RPMI7951 (cell line): ENCODE measurements at regions not wholly inside any gene's neighbourhood (a gene's known extent, or its start where the extent isn't known, plus 50 kb on each side); places are given as distances from the start of the nearest gene placed in this dataset.
"Not testable (repeated sequence)": the region's sequence is repeated elsewhere in the genome, so short reads cannot be mapped to it uniquely, and the experiment has no call there.

Source experiments
- DNase-seq: peaks from one replicate; pipeline ENCODE4 v3.0.0-alpha.2; 2012; ENCODE audit warnings: low read depth

GRCh38 chr18:34352385-34353163 lies 127.9 kb upstream of the NOL4 start:
- DNase-seq = no peak

DNA sequence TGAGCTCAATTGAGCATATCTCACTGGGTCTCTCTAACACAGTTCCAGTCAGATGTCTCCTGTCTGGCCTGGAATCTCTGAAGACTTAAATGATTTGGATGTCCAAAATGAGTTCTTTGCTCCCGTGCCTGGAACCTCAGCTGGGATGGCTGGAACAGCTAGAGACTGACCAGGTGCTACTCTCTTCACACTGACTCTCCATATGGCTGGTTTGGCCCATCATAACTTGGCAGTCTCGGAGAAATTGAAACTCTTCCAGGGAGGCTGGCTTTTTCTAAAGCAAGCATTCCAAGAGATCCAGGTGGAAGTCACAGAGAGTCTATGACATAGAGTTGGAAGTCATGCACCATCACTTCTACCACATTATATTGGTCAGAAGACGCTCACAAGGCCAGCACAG lies 129.6 kb upstream of the NOL4 start:
- DNase-seq = no peak

- no peak for DNase-seq
Measured at GRCh38 chr18:34357944-34358580, 133.3 kb upstream of the NOL4 start.

- no peak for DNase-seq
Measured at GRCh38 chr18:34358923-34359322, 134.2 kb upstream of the NOL4 start.

- no peak for DNase-seq
Measured at GRCh38 chr18:34364699-34365098, 140.0 kb upstream of the NOL4 start.

GRCh38 chr18:34370704-34371395 lies 146.1 kb upstream of the NOL4 start:
- DNase-seq = no peak

DNA sequence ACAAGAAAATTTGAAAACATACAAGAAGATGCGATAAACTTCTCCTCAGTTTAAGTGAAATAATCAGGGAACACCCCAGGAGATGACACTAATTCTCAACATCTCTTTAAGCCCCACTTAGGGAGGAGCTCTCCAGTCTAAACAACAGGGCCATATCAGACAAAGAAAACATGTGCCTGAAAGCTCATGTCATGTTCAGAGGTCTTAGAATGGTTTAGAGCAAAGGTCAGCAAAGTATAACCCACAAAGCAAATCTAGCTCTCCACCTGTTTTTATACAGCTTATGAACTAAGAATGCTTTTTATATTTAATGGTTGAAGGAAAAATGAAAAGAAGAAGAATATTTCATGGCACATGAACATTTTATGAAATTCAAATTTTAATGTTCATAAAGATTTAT lies 155.6 kb upstream of the NOL4 start:
- DNase-seq = no peak

DNA sequence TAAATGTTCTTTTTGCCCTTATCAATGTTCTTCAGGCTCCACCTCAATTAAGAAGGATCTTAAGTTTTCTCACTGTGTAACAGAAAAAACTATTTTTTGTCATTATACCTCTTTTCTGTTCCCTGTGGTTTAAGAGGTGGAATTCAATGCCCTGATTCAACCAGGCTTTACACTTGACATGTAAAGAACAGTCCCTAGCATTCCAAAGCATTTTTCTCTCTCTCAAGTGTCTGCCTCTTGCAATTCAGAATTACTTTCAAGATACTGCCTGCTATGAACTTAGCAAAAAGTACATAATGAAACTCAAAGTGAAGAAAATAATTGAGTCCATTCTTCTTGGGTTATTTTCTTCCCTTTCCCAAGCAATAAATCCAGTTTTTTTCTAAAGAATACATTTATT lies 160.6 kb upstream of the NOL4 start:
- DNase-seq = no peak

GRCh38 chr18:34386803-34387202 lies 162.1 kb upstream of the NOL4 start:
- no peak for DNase-seq

DNA sequence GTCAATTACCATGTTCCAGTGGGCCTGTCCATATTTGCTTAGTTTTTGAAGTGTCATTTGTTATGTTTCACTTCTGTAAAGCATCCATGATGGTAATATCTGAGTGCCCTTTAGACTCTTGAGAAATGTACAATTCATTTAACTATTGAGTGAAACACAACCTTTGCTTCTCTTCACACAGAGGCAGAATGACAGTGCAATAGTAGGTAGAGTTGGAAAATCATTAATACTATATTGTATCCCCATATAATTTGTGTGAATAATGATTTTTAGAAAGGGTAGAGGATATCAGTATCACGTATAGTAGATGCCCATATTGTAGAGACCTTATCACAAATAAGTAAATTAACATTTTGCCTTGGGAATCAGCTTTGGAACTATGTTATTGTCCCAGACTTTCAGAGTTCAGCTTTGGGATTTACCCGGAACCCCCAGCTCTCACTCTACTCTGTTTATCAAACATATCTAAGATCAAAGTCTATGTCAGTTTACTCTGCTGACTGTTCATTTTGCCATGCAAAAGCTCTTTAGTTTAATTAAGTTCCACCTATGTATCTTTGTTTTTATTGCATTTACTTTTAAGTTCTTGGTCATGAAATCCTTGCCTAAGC lies 172.7 kb upstream of the NOL4 start:
- no peak for DNase-seq

DNA sequence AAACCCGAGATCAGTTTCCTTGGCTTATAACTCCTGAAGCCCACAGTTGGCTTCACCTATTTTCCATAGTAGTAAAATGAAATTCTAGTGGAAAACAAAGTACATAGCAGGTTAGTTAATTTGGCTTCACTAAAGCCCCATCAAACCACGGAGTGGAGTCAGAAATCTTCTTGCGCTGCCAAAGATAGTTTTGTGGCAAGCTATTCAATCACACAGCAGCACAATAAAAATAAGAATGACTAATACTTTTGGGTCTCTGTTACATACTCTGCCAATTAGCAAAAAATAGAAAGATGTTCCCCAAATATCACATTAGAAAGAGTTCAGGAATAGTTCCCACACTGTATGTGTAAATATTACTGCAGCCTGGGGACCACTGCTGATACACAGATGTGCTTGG lies 175.2 kb upstream of the NOL4 start:
- no peak for DNase-seq

DNA sequence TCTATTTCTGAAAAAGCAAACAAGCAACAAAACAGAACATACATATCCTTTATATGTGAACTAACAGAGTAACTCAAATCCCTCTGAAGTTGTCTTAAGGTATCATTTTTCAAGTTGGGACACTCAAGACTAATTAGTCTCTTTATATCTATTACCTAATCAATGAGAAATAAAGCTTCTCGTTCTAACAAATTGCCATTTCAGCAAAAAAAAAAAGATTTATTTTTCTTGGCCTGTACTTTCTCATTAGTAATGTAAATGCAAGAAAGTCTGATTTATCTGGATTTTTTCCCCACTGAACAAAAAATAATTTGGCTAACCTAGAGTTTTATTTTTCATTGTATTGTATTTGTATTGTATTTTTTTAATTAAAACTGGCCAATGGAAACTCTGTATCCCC lies 176.1 kb upstream of the NOL4 start:
- no peak for DNase-seq

GRCh38 chr18:34401775-34402174 lies 177.1 kb upstream of the NOL4 start:
- DNase-seq = no peak

DNA sequence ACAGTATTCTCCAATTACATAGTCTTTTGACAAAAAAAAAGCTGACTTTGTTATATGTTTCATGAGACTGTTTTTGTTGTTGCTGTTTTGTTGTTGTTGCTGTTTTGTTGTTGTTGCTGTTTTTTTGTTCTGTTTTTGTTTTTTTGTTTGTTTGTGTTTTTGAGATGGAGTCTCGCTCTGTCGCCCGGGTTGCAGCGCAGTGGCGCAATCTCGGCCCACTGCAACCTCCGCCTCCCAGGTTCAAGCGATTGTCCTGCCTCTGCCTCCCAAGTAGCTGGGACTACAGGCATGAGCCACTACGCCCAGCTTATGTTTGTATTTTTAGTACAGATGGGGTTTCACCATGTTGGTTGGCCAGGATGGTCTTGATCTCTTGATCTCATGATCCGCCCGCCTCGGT lies 182.8 kb upstream of the NOL4 start:
- not testable (repeated sequence) for DNase-seq

DNA sequence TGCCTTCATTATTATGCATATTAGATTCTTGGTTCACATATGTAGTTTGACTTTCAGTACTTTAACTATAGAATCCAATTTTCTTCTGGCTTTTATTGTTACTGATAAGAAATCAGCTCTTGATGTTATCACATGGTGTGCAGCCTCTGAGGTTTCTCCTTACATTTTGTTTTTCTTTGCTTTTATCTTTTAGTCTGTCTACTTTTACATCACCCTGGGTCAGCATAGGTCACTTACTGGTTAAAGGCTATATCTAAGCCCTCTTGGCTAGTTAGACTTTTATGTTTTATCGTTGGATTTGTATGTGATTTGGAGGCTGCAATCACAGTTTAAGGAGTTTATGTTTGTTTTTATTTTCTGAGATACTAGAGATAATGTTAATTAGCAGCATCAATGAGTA lies 187.2 kb upstream of the NOL4 start:
- no peak for DNase-seq

- no peak for DNase-seq
Measured at GRCh38 chr18:34431042-34431441, 206.3 kb upstream of the NOL4 start.

- DNase-seq = no peak
Measured at GRCh38 chr18:34444622-34445021, 219.9 kb upstream of the NOL4 start.

DNA sequence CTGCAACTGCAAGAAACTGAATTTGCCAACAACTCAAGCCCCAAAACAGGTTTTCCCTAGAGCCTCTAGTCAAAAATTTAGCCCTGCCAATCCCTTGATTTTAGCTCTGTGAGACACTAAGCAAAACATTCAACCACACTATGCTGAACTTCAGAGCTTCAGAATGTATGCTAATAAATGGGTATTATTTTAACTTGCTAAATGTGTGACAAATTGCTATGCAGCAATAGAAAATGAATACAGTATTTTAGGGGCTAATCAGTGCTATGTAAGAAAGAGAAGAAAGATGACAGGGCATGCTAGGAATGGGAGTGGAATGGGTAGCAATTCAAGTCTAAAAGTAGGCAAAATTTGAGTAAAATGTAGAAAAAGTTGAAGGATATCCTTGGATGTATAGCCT lies 223.9 kb upstream of the NOL4 start:
- no peak for DNase-seq

GRCh38 chr18:34457761-34458160 lies 233.0 kb upstream of the NOL4 start:
- no peak for DNase-seq

DNA sequence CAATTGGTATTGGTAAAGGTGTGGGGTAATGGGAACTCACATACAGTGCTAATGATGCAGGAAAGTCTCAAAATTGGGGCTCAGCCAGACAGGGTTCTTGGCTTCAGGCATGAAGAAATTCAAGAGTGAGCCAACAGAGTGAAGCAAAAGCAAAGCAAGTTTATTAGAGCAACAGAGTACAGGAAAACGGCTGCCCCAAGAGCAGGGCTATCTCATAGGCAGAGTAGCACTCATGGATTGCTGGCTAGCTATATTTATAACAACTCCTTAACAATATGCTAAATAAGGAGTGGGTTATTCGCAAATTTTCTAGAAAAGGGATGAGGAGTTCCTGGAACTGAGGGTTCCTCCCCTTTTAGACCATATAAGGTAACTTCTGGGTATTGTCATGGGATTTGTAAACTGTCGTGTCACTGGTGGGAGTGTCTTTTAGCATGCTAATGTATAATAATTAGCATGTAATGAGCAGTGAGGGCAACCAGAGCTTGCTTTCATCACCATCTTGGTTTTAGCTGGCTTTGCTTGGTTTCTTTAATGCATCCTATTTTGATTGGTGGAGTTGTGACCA lies 233.8 kb upstream of the NOL4 start:
- no peak for DNase-seq

GRCh38 chr18:34461266-34461665 lies 236.6 kb upstream of the NOL4 start:
- no peak for DNase-seq

GRCh38 chr18:34467058-34467457 lies 242.3 kb upstream of the NOL4 start:
- peak; percentile 1 for DNase-seq
